HL-60 (cell line): ENCODE measurements at regions not wholly inside any gene's neighbourhood (a gene's known extent, or its start where the extent isn't known, plus 50 kb on each side); places are given as distances from the start of the nearest gene placed in this dataset.

Experiments
- DNase-seq, 2 experiments: peaks; one replicate each; pipeline ENCODE4 v3.0.0-alpha.2; 2010 to 2020; ENCODE audit warnings: low read depth in 1 of 2, low spot score in 1 of 2
- H3K27ac ChIP-seq: fragments of 250-450 bp; sonication (Bioruptor Pico); replicated peaks from 2 replicates; pipeline ENCODE4 v1.5.1; 2020; ENCODE audit warnings: mild to moderate bottlenecking, moderate library complexity
- H3K27me3 ChIP-seq: fragments of 250-450 bp; sonication (Bioruptor Pico); 2 replicates; pipeline ENCODE4 v1.5.1; 2021; ENCODE audit warnings: mild to moderate bottlenecking, moderate library complexity; ENCODE audit not compliant: insufficient read depth, poor library complexity, severe bottlenecking
- H3K4me3 ChIP-seq: replicated peaks from 2 replicates; pipeline ENCODE4 v1.5.1; 2011; ENCODE audit warnings: mild to moderate bottlenecking, control low read depth, low read length; ENCODE audit not compliant: insufficient read depth
- GABPA ChIP-seq: IDR thresholded peaks from 2 replicates; pipeline ENCODE4 v1.6.1; 2012; ENCODE audit warnings: low read depth
- POLR2AphosphoS5 ChIP-seq: IDR thresholded peaks from 2 replicates; pipeline ENCODE4 v1.6.1; 2012; ENCODE audit warnings: low read depth
- REST ChIP-seq: IDR thresholded peaks from 2 replicates; pipeline ENCODE4 v1.6.1; 2012; ENCODE audit warnings: low read depth; ENCODE audit not compliant: insufficient replicate concordance
- SPI1 ChIP-seq: IDR thresholded peaks from 2 replicates; pipeline ENCODE4 v1.6.1; 2012; ENCODE audit warnings: low read depth, mild to moderate bottlenecking, borderline replicate concordance
- TF ChIP-seq, protein P1 (sequence below): IDR thresholded peaks from one replicate; pipeline ENCODE4 v1.5.1; 2011; ENCODE audit warnings: low read length, control low read depth, inconsistent platforms; ENCODE audit not compliant: insufficient read depth

GRCh38 chr9:6113819-6114218 lies 98.4 kb upstream of the RANBP6 start:
- no peak for DNase-seq
- H3K27ac ChIP-seq = no peak overlapping the region
- TF ChIP-seq POLR2AphosphoS5 (no peak), GABPA (no peak), REST (no peak), SPI1 (no peak)
- TF ChIP-seq, protein P1, sequence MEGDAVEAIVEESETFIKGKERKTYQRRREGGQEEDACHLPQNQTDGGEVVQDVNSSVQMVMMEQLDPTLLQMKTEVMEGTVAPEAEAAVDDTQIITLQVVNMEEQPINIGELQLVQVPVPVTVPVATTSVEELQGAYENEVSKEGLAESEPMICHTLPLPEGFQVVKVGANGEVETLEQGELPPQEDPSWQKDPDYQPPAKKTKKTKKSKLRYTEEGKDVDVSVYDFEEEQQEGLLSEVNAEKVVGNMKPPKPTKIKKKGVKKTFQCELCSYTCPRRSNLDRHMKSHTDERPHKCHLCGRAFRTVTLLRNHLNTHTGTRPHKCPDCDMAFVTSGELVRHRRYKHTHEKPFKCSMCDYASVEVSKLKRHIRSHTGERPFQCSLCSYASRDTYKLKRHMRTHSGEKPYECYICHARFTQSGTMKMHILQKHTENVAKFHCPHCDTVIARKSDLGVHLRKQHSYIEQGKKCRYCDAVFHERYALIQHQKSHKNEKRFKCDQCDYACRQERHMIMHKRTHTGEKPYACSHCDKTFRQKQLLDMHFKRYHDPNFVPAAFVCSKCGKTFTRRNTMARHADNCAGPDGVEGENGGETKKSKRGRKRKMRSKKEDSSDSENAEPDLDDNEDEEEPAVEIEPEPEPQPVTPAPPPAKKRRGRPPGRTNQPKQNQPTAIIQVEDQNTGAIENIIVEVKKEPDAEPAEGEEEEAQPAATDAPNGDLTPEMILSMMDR = no peak
- no peaks in the 10 kb centered on the region for H3K27me3 ChIP-seq
- H3K4me3 ChIP-seq = no peak overlapping the region

GRCh38 chr9:6113312-6113711 lies 97.9 kb upstream of the RANBP6 start:
- no peak for DNase-seq
- no peak overlapping the region for H3K4me3 ChIP-seq
- H3K27me3 ChIP-seq = no peaks in the 10 kb centered on the region
- TF ChIP-seq POLR2AphosphoS5 = no peak
- TF ChIP-seq, protein P1 = no peak
- no peak for TF ChIP-seq REST
- no peak for TF ChIP-seq SPI1
- no peak for TF ChIP-seq GABPA
- no peak overlapping the region for H3K27ac ChIP-seq

DNA sequence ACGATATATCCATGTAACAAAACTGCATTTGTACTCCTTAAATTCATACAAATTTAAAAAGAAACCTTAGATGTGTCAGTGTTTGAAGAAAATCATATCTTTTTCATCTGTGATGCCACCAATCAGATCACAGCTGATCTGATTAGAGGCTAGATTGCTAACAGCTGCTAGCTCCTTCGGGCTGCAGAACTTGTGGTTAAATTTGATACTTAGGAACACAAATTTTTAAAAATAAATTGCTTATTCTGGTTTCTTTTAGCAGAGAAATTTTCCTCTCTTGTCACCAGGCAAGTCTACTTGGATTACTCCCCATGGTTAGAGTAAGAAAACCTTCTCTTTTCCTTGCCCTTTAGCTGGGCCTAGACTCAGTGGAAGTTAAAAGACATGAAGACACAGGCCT lies 94.6 kb upstream of the RANBP6 start:
- H3K4me3 ChIP-seq = no peak overlapping the region
- H3K27me3 ChIP-seq = no peaks in the 10 kb centered on the region
- DNase-seq = no peak
- no peak for TF ChIP-seq POLR2AphosphoS5
- TF ChIP-seq SPI1 = no peak
- TF ChIP-seq, protein P1 = no peak
- no peak for TF ChIP-seq GABPA
- no peak for TF ChIP-seq REST
- no peak overlapping the region for H3K27ac ChIP-seq
